DND-41 (cell line): ENCODE measurements at regions not wholly inside any gene's neighbourhood (a gene's known extent, or its start where the extent isn't known, plus 50 kb on each side); places are given as distances from the start of the nearest gene placed in this dataset.

Experiments used
- EZH2 ChIP-seq: IDR thresholded peaks from 3 replicates; pipeline ENCODE4 v1.6.1; 2012; ENCODE audit warnings: borderline replicate concordance, low read depth, mild to moderate bottlenecking, moderate library complexity, low read length, inconsistent platforms; ENCODE audit not compliant: severe bottlenecking
- TF ChIP-seq, protein P1 (sequence below): IDR thresholded peaks from 2 replicates; pipeline ENCODE4 v1.5.1; 2012; ENCODE audit warnings: borderline replicate concordance, low read length, moderate library complexity, mild to moderate bottlenecking; ENCODE audit not compliant: poor library complexity, severe bottlenecking; ENCODE audit errors: extremely low read depth

DNA sequence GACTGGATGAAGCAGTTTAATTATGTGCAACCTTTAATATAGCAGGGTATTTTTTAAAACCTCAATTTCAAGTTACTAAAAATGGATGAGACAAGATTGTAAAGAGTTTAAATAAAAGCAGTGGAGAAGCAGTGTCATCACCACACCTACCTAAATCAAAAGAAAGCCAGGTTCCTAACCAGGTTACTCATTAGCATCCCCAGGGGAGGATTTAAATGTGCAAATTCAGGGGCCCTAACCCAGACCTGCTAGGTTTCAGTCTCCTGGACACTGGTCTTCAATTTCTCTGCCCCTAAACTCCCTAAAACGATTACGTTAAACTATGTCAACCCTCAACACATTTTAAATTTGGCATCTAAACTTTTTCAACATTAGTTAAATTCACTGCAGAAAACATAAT is 116.9 kb upstream of the KLF3 start:
- TF ChIP-seq, protein P1, sequence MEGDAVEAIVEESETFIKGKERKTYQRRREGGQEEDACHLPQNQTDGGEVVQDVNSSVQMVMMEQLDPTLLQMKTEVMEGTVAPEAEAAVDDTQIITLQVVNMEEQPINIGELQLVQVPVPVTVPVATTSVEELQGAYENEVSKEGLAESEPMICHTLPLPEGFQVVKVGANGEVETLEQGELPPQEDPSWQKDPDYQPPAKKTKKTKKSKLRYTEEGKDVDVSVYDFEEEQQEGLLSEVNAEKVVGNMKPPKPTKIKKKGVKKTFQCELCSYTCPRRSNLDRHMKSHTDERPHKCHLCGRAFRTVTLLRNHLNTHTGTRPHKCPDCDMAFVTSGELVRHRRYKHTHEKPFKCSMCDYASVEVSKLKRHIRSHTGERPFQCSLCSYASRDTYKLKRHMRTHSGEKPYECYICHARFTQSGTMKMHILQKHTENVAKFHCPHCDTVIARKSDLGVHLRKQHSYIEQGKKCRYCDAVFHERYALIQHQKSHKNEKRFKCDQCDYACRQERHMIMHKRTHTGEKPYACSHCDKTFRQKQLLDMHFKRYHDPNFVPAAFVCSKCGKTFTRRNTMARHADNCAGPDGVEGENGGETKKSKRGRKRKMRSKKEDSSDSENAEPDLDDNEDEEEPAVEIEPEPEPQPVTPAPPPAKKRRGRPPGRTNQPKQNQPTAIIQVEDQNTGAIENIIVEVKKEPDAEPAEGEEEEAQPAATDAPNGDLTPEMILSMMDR: no peak
- TF ChIP-seq EZH2: no peak
